ENCODE measurements at regions not wholly inside any gene's neighbourhood (a gene's known extent, or its start where the extent isn't known, plus 50 kb on each side); places are given as distances from the start of the nearest gene placed in this dataset.

GRCh38 chr2:71906357-71906973, 241.2 kb downstream of the CYP26B1 start:
- no peak for TF ChIP-seq CTCF (IDR thresholded peaks at IDR 0.05; ENCODE audit: partially characterized antibody, unreplicated experiment)
- H3K36me3 Mint-ChIP-seq (ENCODE audit: unreplicated experiment): peaks cover 16% of the 10 kb centered on the region
- H3K9me3 Mint-ChIP-seq (ENCODE audit: unreplicated experiment): peaks cover 6% of the 10 kb centered on the region
- DNase-seq: no peak
- no peak overlapping the region for H3K4me3 Mint-ChIP-seq (ENCODE audit: unreplicated experiment)
- H3K27me3 Mint-ChIP-seq (ENCODE audit: unreplicated experiment): no peaks in the 10 kb centered on the region
- H3K4me1 Mint-ChIP-seq (ENCODE audit: low read depth, unreplicated experiment): no peaks in the 10 kb centered on the region
- H3K27ac Mint-ChIP-seq (ENCODE audit: unreplicated experiment): no peak overlapping the region

GRCh38 chr2:71905205-71905604, 242.5 kb downstream of the CYP26B1 start:
- no peaks in the 10 kb centered on the region for H3K4me1 Mint-ChIP-seq (ENCODE audit: low read depth, unreplicated experiment)
- no peak for DNase-seq
- H3K4me3 Mint-ChIP-seq (ENCODE audit: unreplicated experiment): no peak overlapping the region
- peaks cover 2% of the 10 kb centered on the region for H3K9me3 Mint-ChIP-seq (ENCODE audit: unreplicated experiment)
- peaks cover 12% of the 10 kb centered on the region for H3K36me3 Mint-ChIP-seq (ENCODE audit: unreplicated experiment)
- no peak overlapping the region for H3K27ac Mint-ChIP-seq (ENCODE audit: unreplicated experiment)
- H3K27me3 Mint-ChIP-seq (ENCODE audit: unreplicated experiment): no peaks in the 10 kb centered on the region
- TF ChIP-seq CTCF (IDR thresholded peaks at IDR 0.05; ENCODE audit: partially characterized antibody, unreplicated experiment): no peak

DNA sequence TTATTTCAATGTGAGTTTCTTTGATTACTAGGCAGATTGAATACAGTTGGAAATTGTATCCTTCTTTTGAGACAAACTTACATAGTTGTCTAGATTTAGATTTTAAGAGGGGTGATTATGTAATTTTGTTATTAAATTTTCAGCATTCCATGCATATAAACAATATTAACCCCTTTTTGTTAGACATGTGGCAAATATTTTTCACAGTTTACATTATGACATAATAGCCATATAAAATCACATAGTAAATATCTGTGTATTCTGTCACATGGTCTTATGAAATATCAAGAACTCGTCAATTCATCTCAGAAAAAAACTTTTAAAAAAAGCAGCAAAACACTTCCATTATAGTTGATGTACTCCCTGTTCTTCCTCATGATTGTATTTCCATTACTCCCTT, 243.8 kb downstream of the CYP26B1 start:
- no peak overlapping the region for H3K27ac Mint-ChIP-seq (ENCODE audit: unreplicated experiment)
- H3K27me3 Mint-ChIP-seq (ENCODE audit: unreplicated experiment): no peaks in the 10 kb centered on the region
- no peak for DNase-seq
- no peak for TF ChIP-seq CTCF (IDR thresholded peaks at IDR 0.05; ENCODE audit: partially characterized antibody, unreplicated experiment)
- H3K4me1 Mint-ChIP-seq (ENCODE audit: low read depth, unreplicated experiment): no peaks in the 10 kb centered on the region
- no peaks in the 10 kb centered on the region for H3K9me3 Mint-ChIP-seq (ENCODE audit: unreplicated experiment)
- H3K36me3 Mint-ChIP-seq (ENCODE audit: unreplicated experiment): no peaks in the 10 kb centered on the region
- H3K4me3 Mint-ChIP-seq (ENCODE audit: unreplicated experiment): no peak overlapping the region

- Mint-ChIP-seq H3K9me3 (ENCODE audit: unreplicated experiment) (peaks cover under 1% of the 10 kb centered on the region), H3K4me1 (ENCODE audit: low read depth, unreplicated experiment) (peaks cover 7% of the 10 kb centered on the region), H3K36me3 (ENCODE audit: unreplicated experiment) (no peaks in the 10 kb centered on the region), H3K4me3 (ENCODE audit: unreplicated experiment) (no peak overlapping the region), H3K27ac (ENCODE audit: unreplicated experiment) (no peak overlapping the region), H3K27me3 (ENCODE audit: unreplicated experiment) (no peaks in the 10 kb centered on the region)
- TF ChIP-seq CTCF (IDR thresholded peaks at IDR 0.05; ENCODE audit: partially characterized antibody, unreplicated experiment): no peak
- no peak for DNase-seq
These were observed 246.2 kb downstream of the CYP26B1 start for GRCh38 chr2:71901466-71901865.

GRCh38 chr2:71898851-71899681, 248.6 kb downstream of the CYP26B1 start:
- H3K27me3 Mint-ChIP-seq (ENCODE audit: unreplicated experiment): no peaks in the 10 kb centered on the region
- peaks cover 1% of the 10 kb centered on the region for H3K9me3 Mint-ChIP-seq (ENCODE audit: unreplicated experiment)
- no peak overlapping the region for H3K4me3 Mint-ChIP-seq (ENCODE audit: unreplicated experiment)
- no peaks in the 10 kb centered on the region for H3K36me3 Mint-ChIP-seq (ENCODE audit: unreplicated experiment)
- no peak for DNase-seq
- no peak for TF ChIP-seq CTCF (IDR thresholded peaks at IDR 0.05; ENCODE audit: partially characterized antibody, unreplicated experiment)
- H3K4me1 Mint-ChIP-seq (ENCODE audit: low read depth, unreplicated experiment): peaks cover 13% of the 10 kb centered on the region
- H3K27ac Mint-ChIP-seq (ENCODE audit: unreplicated experiment): no peak overlapping the region
